ENCODE measurements at regions not wholly inside any gene's neighbourhood (a gene's known extent, or its start where the extent isn't known, plus 50 kb on each side); places are given as distances from the start of the nearest gene placed in this dataset.

DNA sequence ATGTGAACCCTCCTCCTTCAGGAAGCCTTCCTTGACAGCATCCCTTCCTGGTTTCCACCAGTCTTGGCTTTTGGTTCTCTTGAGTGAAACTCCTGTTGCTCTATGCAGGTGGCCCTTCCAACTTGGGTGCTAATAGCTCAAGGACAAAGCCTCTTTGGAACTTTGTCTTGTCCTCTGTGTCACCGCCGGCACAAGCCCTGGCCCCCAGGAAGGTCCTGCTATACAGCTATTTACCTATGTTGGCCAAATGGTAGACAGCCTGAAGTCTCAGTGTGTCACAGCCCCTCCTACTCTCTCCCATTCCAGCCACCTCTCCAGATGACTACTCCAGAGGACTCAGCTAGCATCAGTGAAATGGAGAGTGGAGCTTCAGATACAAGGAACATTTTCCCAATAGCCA is 94.7 kb upstream of the ZNF618 start:
- no peak for DNase-seq (ENCODE audit: low read depth in 2 of 2)

DNA sequence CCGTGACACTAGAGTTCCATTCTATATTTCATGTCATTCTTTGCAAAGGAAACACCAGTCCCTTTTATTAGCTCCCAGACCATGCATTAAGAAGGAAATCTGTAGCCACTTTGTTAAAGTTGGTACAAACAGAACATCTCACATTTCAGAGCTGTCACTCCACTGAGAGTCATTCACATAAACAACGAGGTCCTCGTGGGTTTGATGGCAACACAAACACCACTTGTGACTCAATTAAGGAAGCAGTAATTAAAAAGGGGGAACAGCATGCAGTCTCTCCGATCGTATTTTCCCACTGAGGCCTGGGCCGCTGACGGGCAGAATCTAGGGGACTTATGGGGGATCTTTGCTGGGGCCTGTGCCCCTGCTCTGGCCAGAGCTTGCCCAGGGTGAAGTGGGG is 94.2 kb upstream of the ZNF618 start:
- no peak for DNase-seq (ENCODE audit: low read depth in 2 of 2)

DNA sequence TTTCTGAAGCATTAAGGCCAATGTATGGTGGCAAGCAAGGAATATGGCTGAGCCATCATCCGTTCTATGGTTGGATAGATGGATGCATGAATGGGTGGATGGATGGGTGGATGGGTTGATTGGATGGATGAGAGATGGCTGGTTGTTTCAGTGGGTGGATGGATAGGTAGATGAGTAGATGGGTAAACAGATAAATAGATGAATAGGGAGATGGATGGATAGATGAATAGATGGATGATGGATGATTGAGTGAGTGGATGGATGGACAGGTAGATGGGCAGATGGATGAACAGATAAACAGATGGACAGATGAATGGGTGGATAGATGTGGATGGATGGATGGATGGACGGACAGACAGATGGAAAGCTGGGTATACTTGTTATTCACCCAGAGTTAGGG is 92.6 kb upstream of the ZNF618 start:
- no peak for DNase-seq (ENCODE audit: low read depth in 2 of 2)

DNA sequence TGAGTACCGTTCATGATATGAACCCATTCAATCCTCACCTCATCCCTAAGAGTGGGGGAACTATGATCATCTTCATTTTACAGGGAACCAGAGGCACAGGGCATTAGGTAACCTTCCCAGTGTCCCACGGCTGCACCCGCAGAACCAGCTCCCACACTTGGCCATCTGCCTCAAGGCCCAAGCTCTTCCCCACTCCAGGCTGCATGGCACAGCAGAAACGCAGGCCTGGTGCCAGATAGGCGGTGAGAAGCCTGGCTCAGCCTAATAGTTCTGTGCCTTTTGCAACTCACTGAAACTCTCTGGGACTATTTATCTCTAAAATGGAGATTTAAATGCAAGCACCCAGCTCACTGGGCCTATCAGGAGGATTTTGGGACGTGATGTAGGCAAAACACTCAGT is 90.8 kb upstream of the ZNF618 start:
- no peak for DNase-seq (ENCODE audit: low read depth in 2 of 2)

DNA sequence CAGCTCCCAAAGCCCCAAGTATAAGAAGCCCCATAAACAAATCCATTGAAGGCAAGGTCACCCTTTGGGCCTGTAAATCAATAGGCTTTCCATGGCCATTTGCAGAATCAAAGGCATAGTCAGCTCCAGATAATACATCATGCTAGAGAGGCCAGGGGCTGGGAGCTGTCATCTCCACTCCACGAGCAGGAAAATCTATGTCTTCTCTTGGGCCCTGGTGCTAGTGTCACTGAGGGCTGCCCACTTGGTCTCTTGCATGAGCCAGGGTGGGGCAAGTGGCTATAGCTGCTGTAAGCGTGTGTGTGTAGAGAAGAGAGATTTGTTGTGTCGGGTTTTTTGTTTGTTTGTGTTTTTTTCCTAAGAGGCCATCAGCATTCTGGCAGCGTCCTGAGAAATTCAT is 90.0 kb upstream of the ZNF618 start:
- DNase-seq (ENCODE audit: low read depth in 2 of 2), result no peak

DNA sequence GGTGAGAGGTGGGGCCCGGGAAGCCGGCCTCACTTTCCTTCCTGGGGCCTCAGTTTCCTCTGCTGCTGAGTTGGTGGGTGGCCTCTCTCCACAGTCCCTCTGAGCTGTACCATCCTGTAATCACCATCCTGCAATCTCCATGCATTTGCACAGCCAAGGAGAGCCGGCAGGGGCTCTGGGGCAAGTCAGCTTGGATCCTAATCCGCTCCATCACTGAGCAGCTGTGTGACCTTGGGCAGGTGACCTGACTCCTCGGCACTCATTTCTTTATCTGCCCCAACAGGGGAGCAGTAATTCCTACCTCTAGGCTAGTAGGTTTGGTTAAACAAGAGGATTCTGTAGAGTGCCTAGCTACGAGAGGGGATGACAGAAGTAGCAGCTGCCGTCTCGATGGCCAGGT is 88.2 kb upstream of the ZNF618 start:
- DNase-seq (ENCODE audit: low read depth in 2 of 2), result no peak

DNA sequence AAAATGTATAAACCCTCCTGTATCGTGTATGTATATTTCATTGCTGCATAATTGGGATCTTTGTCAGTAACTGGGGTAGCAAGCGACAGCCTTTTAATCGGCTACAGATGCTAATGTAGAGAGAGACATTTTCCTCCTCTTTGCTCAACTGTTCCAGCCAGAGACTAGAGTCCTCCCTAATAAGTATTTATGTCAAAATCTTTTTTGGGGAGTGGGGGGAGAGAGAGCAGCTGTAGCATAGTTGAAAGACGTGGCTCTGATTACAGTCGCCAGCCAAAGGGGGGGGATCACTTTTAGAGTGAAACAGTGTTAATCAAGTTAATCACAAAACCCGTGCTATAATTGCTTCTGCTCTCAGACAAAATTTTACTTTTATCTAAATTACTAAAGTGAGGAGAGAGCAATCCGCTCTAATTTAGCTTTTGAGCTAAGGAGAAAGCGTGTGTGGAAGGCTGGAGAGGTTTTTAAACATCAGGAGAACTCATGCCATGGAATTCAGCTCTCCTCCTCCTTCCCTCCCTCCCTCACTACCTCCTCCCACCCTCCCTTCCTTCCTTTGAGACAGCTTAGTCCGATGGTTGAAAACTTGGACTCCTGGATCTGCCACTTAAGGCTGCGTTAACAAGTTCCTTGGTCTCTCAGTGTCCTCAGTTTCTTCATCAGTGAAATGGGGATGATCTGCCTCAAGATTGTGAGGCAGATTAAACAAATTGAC is 87.3 kb upstream of the ZNF618 start:
- DNase-seq (ENCODE audit: low read depth in 2 of 2), result no peak

DNA sequence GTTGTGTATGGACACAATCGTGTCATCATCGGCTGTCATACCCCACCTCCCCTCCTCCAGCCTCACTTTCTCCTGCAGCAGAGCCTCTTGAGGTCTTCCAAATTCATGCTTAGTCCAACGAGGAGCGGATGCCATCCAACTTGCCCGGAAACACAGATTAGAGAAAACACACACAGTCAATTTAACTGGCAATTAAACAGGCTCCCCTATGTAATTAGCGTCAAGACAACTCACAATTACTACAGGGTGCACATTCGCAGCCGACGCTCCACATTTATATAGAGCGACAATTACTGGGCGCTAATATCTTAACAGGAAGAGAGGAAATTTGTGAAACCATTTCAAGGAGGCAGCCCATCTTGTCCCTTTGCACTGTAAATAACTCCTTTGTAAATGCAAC is 86.0 kb upstream of the ZNF618 start:
- no peak for DNase-seq (ENCODE audit: low read depth in 2 of 2)

DNA sequence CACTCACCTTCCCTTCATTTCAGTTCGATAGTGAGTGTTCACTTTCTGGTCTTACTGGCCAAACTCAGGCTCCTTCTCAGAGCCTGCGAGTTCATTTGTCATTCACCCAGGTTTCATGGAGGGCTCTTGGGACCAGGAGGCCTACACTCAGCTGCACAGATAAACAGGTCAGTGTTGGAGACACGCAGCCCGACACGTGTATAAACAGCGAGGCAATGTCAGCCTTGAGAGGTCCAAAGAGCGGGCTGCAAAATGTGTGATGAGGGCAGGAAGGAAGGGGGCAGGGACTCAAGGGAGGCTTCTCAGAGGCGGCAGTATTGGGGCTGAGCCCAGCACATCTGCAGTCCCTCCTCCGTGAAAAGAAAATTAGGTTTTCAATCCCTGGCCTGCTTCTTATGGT is 82.6 kb upstream of the ZNF618 start:
- DNase-seq (ENCODE audit: low read depth in 2 of 2), result no peak

DNA sequence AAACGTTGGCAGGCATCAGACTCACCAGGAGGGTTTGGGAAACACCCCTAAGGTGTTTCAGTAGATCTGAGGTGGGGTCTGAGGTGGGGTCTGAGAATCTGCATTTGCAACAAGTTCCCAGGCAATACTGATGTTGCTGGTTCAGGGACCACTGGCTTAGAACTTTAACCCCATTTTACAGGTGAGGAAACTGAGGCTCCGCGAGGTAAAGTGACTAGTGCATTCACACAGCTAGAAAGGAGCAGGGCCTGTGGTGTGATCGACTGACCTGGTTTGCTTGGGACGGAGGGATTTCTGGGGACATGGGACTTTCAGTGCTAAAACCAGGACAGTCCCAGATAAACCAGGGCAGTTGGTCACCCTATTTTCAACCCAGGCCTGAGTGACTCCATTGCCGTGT is 81.4 kb upstream of the ZNF618 start:
- no peak for DNase-seq (ENCODE audit: low read depth in 2 of 2)

DNA sequence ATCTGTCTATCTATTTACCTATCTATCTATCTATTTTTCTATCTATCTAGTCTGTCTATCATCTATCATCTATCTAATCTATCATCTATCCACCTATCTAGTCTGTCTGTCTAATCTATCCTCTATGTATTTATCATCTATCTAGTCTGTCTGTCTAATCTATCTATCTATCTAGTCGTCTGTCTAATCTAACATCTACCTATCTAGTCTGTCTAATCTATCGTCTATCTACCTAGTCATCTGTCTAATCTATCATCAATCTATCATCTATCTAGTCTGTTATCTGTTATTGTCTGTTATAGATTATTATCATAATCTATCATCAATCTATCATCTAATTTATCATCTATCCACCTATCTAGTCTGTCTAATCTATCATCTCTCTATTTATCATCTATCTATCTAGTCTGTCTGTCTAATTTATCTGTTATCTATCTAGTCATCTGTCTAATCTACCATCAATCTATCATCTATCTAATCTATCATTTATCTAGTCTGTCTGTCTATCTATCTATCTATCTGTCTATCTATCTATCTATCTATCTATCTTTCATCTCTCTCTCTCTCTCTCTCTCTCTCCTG is 80.2 kb upstream of the ZNF618 start:
- DNase-seq (ENCODE audit: low read depth in 2 of 2), result no peak

DNA sequence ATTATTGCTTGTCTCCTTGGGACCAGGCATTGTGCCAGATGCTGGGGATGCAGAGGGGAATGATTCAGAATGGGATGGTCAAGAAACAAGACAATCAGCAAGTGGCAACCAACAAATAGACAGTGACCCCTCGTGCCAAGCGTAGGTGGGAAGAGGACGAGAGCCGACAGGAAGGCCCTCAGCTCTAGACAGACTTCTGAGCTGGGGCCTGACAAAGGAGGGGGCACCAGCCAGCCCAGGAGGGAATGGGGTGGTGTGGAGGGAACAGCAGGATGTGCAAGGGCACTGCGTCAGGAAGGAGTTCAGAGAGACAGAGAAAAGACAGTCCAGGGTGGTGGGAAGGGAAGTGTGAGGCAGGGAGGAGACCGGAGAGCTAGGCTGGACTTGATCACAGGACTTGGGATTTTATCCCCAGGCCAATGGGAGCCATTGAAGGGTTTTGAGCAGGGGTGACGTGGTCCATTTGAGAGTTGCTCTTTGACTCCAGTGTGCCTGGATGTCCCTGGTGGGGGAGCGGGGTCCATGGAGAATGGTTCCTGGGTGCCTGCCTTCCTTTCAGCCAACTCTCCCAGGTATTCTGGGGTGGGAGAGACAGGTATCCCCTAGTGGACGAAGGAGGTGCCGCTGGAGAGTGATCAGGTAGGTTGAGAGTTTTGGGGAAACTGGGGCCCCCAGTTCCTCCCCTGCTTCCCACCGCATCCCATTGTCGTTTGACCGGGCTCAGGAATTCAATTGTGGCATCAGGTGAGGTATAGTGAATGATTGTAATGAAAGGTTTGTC is 79.3 kb upstream of the ZNF618 start:
- DNase-seq (ENCODE audit: low read depth in 2 of 2), result no peak

DNA sequence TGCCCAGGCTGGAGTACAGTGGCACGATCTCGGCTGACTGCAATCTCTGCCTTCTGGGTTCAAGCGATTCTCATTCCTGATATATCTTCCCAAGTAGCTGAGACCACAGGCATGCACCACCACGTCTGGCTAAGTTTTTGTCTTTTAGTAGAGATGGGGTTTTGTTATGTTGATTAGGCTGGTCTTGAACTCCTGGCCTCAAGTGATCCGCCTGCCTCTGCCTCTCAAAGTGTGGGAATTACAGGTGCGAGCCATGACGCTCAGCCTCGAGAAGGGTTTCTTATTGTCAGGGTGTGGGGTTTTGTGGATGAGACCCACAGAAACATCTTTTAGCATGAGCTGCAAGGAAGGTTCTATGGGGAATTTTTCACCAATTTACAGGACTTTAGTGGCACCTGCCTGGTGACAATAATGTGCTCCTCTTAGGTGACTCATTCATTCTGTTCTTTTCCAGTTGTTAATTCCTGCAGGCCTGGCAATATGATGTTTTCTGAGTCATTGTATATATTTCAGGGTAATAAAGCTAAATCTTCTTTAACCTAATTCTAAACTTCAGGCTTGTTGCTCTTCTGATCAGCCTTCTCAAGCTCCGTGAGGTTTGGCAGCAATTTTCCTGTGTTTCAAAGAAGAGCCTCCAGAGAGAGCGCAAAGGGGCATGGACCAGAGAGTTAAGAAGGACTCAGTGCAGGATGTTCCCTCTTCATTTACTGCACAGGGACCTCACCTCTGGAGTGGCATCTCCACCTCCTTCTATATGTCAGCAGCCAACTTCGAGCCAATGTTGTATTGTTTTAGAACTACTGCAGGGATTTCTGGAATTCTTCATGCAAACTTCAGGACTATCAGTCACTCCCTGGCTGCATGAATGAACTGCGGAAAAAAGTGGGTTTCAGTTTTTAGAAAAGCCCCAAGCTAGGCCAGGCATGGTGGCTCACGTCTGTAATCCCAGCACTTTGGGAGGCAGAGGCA is 77.8 kb upstream of the ZNF618 start:
- DNase-seq (ENCODE audit: low read depth in 2 of 2), result no peak

DNA sequence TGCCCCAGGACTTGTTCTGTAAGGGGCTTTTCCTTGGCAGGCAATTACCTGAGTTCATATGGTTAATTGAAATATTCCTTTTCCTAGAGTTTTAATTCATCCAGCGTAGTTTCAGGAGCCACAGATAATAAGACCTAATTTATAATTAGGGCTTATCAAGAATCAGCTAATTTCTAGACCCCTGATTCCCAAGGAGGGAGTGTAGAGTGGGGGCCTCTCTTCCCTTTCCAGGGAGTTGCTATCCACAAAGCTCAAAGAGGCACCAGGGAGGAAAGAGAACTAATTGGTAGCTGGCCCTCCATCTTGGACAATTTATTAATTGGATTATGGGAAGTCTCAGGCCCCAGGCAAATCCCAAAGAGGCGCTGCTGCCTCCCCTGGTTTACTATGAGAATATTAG is 75.8 kb upstream of the ZNF618 start:
- DNase-seq (ENCODE audit: low read depth in 2 of 2), result no peak

DNA sequence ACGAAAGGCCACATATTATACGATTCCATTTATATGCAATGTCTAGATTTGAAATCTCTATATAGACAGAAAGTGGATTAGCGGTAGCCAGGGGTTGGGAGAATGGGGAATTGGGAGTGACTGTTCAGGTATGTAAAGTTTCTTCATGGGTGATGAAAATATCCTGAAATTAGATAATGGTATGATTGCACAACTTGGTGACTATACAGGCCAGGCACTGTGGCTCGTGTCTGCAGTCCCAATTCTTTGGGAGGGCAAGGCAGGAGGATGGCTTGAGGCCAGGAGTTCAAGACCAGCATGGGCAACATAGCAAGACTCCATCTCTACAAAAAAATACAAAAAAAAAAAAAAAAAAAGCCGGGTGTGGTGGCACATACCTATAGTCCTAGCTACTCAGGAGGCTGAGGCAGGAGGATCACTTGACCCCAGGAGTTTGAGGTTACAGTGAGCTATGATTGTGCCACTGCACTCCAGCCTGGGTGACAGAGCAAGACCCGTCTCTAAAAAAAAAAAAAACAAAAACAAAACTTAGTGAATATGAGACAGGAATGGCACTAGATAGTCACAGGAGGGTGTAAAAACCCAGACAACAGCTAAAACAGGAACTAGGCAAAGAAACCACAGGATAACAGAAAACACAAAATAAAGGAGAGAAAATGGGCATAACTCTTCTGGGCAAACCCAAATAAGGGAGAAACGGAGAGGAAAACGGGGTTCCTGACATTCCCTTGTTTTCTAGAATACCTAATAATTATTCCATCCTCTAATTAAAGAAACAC is 72.1 kb upstream of the ZNF618 start:
- no peak for DNase-seq (ENCODE audit: low read depth in 2 of 2)

DNA sequence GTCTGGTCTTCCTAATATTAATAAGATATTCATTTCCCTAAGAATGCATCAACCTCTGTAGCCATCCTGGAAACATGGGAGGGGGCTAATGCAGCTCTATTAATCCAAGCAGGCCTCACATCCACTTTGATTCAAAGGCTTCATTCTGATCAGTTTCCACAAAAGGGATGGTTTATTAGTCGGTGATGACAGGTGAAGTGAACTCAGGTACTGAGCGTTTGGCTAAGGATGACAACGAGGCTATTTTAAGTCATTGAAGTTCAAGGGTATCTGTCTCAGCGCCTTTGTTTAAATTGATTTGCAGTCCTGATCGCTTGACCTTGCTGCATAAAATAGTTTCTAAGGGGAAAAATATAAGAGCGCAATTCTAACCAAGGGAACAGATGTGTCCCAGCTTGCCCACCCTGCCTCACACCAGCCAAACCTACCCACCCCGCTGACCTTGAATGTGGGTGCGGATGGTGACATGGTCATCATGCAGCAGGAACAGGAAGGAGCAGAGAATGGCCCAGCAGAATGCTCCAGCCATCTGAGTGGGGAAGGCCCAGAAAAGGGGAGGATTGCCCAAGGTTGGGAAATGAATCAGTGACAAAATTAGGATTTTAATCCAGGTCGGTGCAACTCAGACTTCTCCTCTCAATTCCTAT is 70.5 kb upstream of the ZNF618 start:
- DNase-seq (ENCODE audit: low read depth in 2 of 2), result no peak

DNA sequence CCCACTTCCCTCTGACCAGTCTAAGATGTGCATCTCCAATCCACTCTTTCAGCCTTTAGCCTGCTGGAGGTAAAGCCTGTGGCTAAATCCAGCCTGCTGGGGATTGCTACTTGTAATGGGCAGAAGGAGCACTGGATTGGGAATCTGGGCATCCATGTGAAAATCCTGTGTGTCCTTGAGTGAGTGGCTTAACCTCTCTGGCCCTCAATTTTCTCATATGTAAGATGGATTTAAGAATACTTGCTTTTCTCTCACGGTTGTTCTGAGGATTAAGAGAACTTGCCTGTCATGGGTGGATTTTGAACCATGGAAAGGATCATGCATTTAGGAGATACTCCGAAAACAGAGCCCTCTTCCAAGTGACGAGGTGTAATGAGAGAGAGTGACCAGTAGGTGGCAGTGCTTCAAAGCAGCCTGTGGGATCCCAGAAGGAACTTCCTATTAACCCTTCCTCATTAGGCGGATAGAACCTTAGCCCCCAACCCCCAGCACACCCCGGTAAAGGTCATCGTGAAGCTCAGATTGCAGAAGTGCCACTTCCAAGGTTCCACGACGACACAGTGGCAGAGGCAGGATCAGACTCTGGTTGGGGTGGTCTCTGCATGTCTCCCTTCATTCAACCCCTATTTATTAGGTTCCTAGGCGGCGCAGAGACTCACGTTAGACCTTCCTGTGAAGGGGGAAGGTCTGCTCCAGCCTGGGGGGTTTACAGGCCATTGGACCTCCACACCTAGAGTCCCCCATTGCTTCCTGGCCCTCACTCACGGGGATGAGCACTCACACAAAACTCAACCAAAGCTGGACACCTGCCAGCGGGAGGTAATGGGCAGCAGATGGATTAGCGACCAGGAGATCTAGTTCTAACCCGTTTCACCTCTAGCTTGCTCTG is 68.7 kb upstream of the ZNF618 start:
- no peak for DNase-seq (ENCODE audit: low read depth in 2 of 2)

DNA sequence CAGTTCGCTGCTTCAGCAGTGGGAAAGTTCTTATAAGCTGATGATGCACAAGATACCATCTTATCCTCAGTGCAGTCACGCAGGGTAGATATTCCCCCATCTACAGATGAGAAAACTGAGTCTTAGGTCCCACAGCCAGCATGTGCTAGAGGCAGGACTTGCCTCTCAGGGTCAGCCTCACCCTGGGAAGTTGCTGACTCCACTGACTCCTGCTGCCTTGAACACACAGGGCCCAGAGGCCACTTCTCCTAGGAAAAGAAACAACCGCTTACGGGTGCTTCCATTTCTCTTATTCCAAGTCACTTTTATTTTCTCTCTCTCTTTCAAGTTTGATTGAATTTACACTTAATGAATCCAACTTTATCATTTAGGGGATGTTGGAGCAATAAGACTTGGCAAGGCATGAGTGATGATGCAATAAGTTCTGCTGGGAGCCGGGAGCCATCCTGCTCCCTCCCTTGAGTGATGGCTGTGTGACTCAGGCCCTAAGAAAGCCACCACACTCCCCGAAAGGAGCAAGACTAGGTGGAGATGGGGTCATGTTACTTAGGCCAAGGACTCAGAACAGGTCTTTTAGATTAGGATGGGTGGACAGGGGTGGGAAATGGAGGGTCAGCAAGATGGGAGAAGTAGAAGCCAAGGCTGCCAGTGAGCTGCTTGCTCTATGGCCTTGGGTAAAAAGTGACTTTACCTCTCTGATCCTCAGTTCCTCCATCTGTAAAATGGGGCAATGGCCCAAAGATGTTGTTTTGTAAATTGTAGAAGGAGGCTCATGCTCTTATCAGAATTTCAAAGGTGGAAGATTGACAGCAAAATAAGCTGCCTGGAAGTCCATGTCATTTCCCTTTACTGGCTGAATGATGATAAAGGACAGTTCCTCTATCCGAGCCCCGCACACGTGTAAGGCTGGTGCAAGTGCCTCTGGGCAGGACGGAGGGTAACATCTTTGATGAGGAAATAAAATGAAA is 67.4 kb upstream of the ZNF618 start:
- DNase-seq (ENCODE audit: low read depth in 2 of 2), result no peak

DNA sequence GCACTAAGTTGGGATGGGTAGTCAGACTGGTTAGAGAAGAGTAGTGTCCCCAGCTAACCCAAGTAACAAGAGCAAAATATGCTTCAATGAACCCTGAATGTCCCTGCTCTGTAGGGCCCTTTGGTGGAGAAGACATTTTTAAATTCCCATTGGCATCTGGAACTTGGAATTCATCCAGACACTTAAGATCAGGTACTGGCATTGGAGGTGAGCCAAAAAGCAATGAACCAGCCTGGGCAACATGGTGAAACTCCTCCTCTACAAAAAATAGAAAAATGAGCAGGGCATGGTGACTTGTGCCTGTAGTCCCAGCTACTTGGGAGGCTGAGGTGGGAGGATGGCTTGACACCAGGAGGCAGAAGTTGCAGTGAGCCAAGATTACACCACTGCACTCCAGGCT is 58.9 kb upstream of the ZNF618 start:
- no peak for DNase-seq (ENCODE audit: low read depth in 2 of 2)

Measured in stimulated activated CD8-positive, alpha-beta memory T cell treated with anti-CD3 and anti-CD28 coated beads, Interleukin-2, amount 100 ng/mL, for 1 hour (primary cell).